ENCODE measurements at regions not wholly inside any gene's neighbourhood (a gene's known extent, or its start where the extent isn't known, plus 50 kb on each side); places are given as distances from the start of the nearest gene placed in this dataset.
"Not testable (repeated sequence)": the region's sequence is repeated elsewhere in the genome, so short reads cannot be mapped to it uniquely, and the experiment has no call there.

- DNase-seq: no peak
Measured at GRCh38 chr6:792662-793061, 99.7 kb upstream of the EXOC2 start.

GRCh38 chr6:788058-788457 is 95.1 kb upstream of the EXOC2 start:
- DNase-seq: no peak

- DNase-seq: no peak
Measured at GRCh38 chr6:786946-787763, 94.2 kb upstream of the EXOC2 start.

DNA sequence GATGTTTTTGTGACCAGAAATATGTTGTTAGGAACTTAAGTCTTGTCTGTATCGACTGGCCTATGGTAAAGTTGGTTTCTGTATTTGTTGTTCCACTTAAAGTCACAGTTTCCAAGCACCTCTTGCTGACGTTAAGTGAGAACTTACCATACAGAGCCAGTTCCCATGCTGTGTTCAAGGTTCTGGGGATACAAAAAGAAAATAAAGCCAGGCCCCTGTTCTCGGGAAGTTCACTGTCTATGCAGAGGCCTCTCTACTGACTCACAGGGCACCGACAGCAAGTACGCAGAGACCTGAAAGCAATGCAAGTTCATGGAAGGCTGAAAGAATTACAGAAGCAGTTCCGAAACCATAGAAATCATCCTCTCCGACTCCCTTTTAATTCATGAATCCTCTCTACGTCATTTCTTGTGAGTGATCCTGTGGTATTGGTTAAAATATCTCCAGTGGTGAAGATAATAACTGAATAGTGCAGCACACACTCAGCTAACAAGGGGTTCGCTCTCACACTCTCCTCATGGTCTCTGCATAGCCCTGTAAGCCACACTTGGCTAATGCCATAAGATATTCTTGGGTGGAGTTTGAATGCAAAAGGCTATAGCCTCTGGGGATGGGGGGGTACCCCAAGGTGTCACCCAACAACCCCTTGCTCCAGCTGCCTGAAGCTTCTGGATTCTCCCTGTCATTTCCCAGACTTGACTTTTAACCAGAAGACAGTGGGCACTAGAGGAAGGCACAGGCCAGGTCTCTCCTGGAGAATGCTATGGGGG is 91.2 kb upstream of the EXOC2 start:
- DNase-seq: no peak

DNA sequence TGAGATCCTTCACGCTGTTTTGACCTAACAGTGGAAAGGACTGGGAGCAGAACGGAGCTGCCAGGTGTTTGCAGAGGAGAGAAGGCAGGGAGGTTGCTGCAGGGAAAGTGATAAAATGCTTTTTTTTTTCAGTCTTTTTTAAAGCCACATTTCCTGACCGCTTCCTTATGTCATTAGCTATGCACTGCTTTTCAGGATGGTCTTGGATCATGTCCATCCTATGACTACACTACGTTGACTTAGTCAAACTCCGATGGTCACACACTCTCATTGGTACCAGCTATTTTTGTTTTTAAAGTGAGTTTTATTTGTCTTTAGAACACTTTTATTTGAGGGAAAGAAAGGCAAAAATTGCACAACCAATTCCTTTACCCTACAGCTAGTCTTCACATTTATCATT is 89.2 kb upstream of the EXOC2 start:
- DNase-seq: no peak

DNA sequence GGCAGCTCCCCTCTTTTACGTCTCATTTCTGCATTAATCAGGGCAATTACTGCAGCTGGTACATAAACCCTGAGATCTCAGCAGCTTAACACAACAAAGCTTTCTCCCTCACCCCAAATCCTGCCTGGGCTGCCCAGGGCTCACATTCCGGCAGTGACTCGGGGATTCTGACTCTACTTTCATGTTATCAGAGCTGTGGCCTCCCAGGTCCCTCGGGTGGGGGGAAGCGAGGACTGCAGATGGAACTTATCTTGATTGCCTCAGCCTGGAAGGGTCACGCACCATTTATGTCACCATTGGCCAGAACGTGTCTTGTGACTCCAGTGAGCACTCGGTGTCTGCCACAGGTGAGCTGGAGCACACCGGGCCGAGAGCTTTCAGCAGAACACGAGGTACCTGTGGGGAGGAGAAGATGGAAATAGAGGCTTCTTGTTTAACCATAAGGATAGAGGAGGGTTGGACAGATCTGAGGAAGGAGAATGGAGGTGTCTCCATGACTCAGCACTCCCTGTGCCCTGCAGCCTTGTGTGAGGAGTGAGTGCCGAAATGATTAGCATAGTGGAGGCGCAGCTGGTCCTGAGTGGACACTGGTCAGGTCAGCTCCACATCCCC is 88.5 kb upstream of the EXOC2 start:
- peak in 1 of 2 experiments; percentile 57 for DNase-seq

DNA sequence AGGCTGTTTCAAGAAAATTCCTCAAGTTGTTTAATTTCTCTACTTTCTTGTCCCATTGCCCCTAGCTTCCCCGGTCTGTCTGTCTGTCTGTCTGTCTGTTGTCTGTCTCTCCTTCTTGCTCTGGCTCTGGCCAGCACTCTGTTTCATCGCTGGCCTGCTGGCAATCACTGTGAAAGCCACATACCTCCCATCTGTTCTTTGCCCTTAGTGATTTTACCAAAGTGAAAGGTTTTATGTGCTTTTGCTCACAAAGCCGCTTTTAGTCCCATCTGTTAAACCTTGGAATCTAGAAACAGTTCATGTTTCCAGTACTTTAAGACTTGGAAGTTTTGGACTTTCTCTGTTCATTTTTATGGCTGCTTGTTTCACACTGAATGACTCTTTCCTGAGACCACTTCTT is 87.8 kb upstream of the EXOC2 start:
- DNase-seq: no peak

DNA sequence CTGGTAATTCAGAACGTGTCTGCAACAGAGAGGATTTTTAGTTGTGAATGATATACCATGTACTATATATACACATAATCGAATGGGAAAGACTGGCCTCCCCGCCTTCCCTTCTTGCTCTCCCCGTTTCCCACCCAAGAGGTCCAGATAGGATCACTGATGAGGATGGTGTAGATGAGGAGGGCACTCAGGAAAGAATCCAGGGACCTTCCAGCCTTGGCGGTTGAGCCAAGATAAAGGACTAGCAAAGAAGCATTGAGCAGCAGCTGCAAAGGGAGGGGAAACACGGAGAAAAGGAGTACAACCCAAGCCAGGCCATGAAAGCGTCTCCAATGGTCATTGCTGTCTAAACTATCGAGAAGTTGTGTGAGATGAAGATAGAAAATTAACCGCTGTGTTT is 84.0 kb upstream of the EXOC2 start:
- no peak for DNase-seq

GRCh38 chr6:776528-776931 is 83.6 kb upstream of the EXOC2 start:
- DNase-seq: no peak

DNA sequence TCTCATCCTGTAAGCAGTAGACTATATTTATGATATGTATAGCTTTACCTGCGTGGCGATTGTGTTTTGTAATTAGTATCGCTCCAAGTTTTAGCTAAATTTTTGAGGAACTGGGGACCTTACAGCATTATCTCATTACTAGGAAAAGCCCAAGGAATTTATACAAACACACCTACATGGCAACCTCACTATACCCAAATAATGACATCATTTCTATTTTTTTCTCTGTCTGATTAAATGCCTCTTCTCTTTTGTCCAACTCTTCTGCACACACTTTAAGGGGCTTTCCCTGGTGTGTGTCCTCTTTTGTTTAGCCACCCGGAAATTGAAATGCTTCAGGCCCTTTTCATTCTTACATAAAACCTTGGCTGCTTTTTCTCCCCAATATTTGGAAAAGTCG is 82.9 kb upstream of the EXOC2 start:
- DNase-seq: no peak

- DNase-seq: not testable (repeated sequence)
Measured at GRCh38 chr6:771683-772082, 78.7 kb upstream of the EXOC2 start.

DNA sequence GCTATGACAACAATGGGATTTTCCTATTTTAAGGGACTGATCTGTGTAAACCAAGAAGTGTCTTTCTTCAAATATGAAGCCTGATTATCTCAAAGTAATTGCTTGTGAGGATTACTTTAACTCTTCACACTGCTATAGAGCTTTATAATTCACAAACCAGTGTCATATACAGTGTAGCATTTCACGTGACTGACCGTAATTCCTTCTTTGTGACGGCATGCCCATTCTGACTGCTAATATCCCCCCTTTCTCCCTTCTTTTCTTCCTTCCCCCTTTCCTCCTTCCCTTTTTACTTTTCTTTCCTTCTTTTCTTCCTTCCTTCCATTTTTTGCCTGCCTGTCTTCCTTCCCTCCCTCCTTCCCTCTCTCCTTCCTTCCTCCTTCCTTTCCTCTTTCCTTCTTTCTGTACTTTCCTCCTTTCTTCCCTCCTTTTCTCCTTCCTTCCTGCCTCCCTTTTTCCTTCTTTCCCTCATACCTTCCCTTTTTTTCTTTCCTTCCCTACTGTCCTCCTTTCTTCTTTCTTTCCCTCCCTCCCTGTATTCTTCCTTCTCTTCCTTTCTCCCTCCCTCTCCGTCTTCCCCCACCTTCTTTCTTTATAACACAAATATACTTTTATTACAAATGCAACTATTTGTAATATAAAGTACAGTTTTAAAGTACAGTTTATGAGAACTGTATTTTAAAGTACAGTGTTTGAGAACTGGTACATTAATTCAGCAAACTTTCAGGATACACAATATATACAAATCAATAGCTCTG is 75.0 kb upstream of the EXOC2 start:
- no peak for DNase-seq

GRCh38 chr6:766625-767024 is 73.7 kb upstream of the EXOC2 start:
- DNase-seq: no peak

GRCh38 chr6:761997-762396 is 69.1 kb upstream of the EXOC2 start:
- DNase-seq: no peak

GRCh38 chr6:760982-761955 is 68.3 kb upstream of the EXOC2 start:
- DNase-seq: no peak

- no peak for DNase-seq
Measured at GRCh38 chr6:759729-760128, 66.8 kb upstream of the EXOC2 start.

GRCh38 chr6:756224-756623 is 63.3 kb upstream of the EXOC2 start:
- DNase-seq: no peak

DNA sequence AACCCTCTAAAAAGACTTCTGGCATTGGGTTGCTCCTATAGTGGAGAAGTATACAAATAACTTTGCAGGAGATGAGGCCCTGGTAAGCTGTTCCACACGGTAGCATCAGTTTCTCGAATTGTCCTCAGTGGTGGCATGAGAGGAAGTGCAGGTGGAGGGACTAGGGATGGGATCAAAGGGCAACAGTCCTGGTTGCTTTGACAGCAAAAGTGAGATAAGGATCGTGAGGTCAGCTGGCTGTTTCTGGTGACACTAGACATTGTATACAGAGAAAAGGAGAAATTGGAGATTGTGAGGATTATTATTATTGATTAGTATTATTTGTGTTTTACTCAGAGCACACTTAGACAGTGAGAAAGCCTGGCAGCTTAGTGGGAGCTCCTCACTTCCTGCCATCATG is 61.3 kb upstream of the EXOC2 start:
- no peak for DNase-seq

DNA sequence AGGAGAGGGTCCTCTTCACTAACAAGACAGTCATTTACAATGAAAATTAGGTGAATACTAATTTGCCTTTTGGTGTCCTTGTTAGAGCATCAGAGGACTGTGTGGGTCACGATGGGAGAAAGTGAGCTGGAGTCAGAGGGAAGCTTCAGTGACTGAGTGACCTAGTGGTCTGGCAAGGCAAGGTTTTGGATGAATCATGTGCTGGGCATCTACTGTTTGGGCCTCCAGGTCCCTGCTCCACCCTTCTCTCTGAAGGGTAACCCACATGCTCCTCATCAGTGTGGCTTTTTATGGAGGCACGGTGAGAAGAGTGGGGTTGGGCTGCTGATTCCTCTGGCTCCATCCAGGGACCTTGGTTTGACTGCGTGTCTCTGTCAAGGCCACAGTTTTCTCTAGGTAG is 60.5 kb upstream of the EXOC2 start:
- DNase-seq: no peak

DNA sequence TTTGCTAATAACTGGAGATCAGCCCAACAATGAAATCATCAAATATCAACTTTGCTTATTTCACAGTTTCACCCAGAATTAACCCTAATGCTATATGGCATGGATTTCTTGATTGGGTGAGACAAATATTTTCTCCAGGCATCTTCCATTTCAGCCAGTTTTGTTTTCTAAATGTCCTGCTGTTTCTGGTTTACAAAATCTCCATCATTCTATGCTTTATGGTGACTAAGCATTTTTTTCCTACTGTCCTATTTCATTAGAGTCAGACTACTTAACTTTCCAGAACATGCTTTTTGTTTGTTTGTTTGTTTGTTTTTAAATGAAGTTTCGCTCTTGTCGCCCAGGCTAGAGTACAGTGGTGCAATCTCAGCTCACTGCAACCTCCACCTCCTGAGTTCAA is 59.5 kb upstream of the EXOC2 start:
- no peak for DNase-seq

- no peak for DNase-seq
Measured at GRCh38 chr6:751765-752164, 58.8 kb upstream of the EXOC2 start.

- DNase-seq: no peak
Measured at GRCh38 chr6:747921-748320, 55.0 kb upstream of the EXOC2 start.
